ENCODE measurements at regions not wholly inside any gene's neighbourhood (a gene's known extent, or its start where the extent isn't known, plus 50 kb on each side); places are given as distances from the start of the nearest gene placed in this dataset.

DNA sequence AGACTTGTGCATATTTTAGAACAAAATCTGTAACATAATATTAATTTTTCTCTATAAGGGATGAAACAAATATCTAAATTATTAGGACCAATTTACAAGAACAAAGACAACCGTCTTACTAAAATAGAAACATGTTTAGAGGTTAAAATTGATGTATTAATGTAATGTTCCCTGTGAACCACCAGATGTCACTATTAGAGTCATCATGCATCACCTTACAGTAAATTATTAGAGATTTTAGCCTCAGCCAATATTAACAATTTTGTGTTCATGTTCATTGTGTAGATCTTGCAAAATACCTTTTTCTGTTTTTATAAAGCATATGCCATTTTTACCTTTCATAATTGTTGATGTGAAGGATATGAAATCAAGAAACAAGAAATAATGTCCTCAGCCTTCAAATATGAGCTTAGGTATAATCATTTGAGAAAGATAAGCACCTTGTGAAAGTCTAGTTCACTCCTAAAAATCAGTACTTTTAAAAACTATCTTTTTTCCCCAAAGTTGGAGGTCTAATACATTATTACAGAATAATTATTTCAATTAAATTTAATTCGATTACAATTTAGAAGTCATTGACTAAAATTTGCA lies 344.3 kb upstream of the KCNH7 start:
- CTCF ChIA-PET, result interaction anchor here (0.7 to 8.0 kb wide), 27 partner anchors 8 to 1362 kb away, joined by 3 to 90 read pairs (median 4); no protein-coding TSS in a partner anchor
- no peak for DNase-seq (ENCODE audit: low read depth, low spot score)
- H3K4me3 ChIP-seq (ENCODE audit: low read depth, low read length), result no peak overlapping the region
- POLR2A ChIA-PET, result no interaction called here
- TF ChIP-seq, protein P1, sequence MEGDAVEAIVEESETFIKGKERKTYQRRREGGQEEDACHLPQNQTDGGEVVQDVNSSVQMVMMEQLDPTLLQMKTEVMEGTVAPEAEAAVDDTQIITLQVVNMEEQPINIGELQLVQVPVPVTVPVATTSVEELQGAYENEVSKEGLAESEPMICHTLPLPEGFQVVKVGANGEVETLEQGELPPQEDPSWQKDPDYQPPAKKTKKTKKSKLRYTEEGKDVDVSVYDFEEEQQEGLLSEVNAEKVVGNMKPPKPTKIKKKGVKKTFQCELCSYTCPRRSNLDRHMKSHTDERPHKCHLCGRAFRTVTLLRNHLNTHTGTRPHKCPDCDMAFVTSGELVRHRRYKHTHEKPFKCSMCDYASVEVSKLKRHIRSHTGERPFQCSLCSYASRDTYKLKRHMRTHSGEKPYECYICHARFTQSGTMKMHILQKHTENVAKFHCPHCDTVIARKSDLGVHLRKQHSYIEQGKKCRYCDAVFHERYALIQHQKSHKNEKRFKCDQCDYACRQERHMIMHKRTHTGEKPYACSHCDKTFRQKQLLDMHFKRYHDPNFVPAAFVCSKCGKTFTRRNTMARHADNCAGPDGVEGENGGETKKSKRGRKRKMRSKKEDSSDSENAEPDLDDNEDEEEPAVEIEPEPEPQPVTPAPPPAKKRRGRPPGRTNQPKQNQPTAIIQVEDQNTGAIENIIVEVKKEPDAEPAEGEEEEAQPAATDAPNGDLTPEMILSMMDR (IDR thresholded peaks at IDR 0.05; ENCODE audit: insufficient read depth, low read length, missing control alignments), result peak; percentile 47

DNA sequence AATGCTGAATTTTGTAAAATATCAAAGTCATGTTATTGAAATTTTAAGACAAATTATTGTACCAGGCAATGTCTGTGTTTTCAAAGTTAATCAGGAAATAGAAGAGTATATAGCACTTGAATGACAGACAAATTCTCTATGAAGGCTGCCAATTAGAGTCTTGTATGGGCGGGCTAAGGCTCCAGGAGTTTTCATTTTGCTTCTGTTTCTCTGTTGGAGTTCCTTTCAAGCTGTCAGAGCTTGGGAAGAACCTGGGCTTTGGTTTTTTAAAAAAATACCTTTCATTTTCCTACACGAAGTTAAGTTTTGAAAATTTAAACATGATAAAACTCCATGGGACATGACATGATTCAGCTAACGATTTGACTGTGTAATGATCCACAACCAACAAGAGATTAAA lies 339.0 kb upstream of the KCNH7 start:
- CTCF ChIA-PET, result interaction anchor here (1.0 to 8.0 kb wide), 2 partner anchors 8 to 12 kb away, joined by 5 to 90 read pairs; no protein-coding TSS in a partner anchor
- H3K4me3 ChIP-seq (ENCODE audit: low read depth, low read length), result no peak overlapping the region
- no peak for DNase-seq (ENCODE audit: low read depth, low spot score)
- TF ChIP-seq, protein P1 (IDR thresholded peaks at IDR 0.05; ENCODE audit: insufficient read depth, low read length, missing control alignments), result no peak
- POLR2A ChIA-PET, result no interaction called here

DNA sequence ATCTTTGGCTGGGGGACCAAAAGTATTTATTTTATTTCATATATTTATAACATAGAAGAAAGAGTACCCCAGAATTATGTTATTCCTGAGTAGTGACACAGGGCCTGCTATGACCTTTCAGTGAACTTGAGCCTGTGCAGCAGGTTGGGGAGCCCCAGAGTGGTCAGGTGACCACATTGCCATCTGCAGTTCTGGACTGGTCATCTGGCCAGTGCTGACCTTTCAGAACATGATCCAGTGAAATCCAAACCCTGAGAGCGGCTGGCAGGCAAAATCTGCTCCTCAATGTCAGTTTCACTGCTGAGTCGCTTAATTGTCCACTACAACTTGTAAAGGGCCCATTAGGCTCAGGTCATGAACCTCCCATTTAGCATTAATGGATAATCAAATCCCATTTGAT lies 336.7 kb upstream of the KCNH7 start:
- CTCF ChIA-PET, result no interaction called here
- no peak for DNase-seq (ENCODE audit: low read depth, low spot score)
- POLR2A ChIA-PET, result no interaction called here
- H3K4me3 ChIP-seq (ENCODE audit: low read depth, low read length), result no peak overlapping the region
- TF ChIP-seq, protein P1 (IDR thresholded peaks at IDR 0.05; ENCODE audit: insufficient read depth, low read length, missing control alignments), result no peak

DNA sequence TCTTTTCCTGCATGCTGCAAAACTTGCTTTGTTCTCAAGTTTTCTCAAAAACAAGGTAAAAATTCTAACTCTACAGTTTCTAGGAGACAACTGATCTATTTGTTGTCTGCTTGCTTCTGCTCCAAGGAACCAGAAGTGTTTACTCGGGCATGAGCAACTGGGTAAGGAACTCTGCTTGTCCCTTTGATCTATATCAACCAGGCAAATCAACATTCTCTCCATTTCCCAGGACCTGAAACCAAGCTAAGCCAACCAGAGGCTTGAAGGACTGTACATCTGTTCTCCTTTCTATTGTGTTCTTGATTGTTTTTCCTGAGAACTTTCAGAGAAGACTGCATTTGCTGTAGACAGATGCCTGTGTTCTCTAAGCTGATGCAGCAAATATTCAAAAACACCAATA lies 335.0 kb upstream of the KCNH7 start:
- no peak for DNase-seq (ENCODE audit: low read depth, low spot score)
- ChIA-PET POLR2A (no interaction called here), CTCF (interaction anchor here (2.1 kb wide), 1 partner anchor 9 kb away, joined by 14 read pairs; no protein-coding TSS in a partner anchor)
- H3K4me3 ChIP-seq (ENCODE audit: low read depth, low read length), result no peak overlapping the region
- TF ChIP-seq, protein P1 (IDR thresholded peaks at IDR 0.05; ENCODE audit: insufficient read depth, low read length, missing control alignments), result no peak

DNA sequence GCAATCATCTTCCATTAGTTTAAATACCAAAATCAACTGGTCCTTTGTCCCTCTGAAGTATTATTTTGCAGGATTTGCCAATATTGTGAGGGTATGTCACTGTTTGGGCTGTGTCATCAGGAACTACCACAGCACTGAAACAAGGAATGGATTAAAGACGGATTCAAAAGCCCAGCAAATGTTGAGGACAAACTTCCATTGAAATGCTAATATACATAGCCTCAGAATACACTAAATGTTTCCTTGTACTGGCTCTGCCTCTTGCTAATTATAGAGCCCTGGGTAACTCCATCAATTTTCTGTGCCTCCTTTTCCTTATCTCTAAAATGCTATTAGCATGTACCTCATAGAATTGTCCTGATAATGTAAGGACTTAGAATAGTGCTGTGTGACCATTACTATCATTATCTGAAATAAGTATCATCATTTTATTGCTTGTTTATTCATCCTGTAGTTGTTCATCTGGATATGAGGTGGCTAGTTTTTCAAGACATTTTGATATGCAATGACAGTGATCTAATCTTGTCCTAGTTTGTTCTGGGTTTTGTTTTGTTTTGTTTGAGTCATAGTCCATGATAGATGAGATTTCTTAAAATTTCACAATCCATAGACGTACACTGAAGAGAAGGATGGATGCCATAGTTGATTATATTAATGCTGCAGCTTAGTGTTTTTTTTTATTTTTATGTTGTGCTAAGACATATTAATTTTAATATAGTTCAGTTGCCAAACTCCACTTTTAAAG lies 333.4 kb upstream of the KCNH7 start:
- TF ChIP-seq, protein P1 (IDR thresholded peaks at IDR 0.05; ENCODE audit: insufficient read depth, low read length, missing control alignments), result no peak
- DNase-seq (ENCODE audit: low read depth, low spot score), result no peak
- ChIA-PET POLR2A (no interaction called here), CTCF (interaction anchor here (0.8 to 5.3 kb wide), 6 partner anchors 9 to 1366 kb away, joined by 3 to 90 read pairs (median 10); no protein-coding TSS in a partner anchor)
- H3K4me3 ChIP-seq (ENCODE audit: low read depth, low read length), result no peak overlapping the region

DNA sequence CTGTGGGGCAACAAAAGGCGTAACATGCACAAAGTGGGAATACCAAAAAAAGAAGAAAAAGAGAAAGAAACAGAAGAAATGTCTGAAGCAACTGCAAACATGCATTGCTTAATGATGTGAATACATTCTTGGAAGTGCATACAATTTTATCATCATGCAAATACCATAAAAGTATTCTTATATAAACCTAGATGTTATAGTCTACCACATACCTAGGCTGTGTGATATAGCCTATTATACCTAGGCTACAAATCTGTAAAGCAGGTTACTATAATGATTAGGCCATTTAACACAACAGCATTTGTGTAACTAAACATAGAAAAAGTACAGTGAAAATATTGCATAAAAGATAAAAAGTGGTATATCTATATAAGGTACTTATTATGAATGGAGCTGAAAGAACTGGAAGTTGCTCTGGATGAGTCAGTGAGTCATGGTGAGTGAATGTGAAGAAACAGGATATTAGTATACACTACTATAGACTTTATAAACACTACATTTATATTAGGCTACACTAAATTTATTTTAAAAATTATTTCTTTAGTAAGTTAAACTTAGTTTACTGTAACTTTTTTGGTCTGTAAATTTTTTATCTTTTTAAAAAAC lies 319.4 kb upstream of the KCNH7 start:
- TF ChIP-seq, protein P1 (IDR thresholded peaks at IDR 0.05; ENCODE audit: insufficient read depth, low read length, missing control alignments), result no peak
- peak; percentile 46 for DNase-seq (ENCODE audit: low read depth, low spot score)
- H3K4me3 ChIP-seq (ENCODE audit: low read depth, low read length), result no peak overlapping the region
- POLR2A ChIA-PET, result no interaction called here
- CTCF ChIA-PET, result interaction anchor here (1.2 to 10.7 kb wide), 4 partner anchors 12 to 1380 kb away, joined by 3 to 74 read pairs (median 4); no protein-coding TSS in a partner anchor
